Activated CD8-positive, alpha-beta memory T cell treated with anti-CD3 and anti-CD28 coated beads, Interleukin-2, amount 50 U/mL, for 24 hours (primary cell): ENCODE measurements at regions not wholly inside any gene's neighbourhood (a gene's known extent, or its start where the extent isn't known, plus 50 kb on each side); places are given as distances from the start of the nearest gene placed in this dataset.
"Not testable (repeated sequence)": the region's sequence is repeated elsewhere in the genome, so short reads cannot be mapped to it uniquely, and the experiment has no call there.

Source experiments
- DNase-seq: peaks from one replicate; pipeline ENCODE4 v3.0.0-alpha.2; 2020; ENCODE audit errors: extremely low read depth

- DNase-seq: no peak
These were observed 102.8 kb upstream of the SEC14L1 start for GRCh38 chr17:77037943-77038342.

GRCh38 chr17:77038884-77039555 is 101.7 kb upstream of the SEC14L1 start:
- DNase-seq: no peak

GRCh38 chr17:77042476-77043231 is 98.1 kb upstream of the SEC14L1 start:
- no peak for DNase-seq

GRCh38 chr17:77045441-77046041 is 95.2 kb upstream of the SEC14L1 start:
- DNase-seq: no peak

GRCh38 chr17:77049440-77049839 is 91.3 kb upstream of the SEC14L1 start:
- DNase-seq: no peak

GRCh38 chr17:77050901-77051300 is 89.9 kb upstream of the SEC14L1 start:
- not testable (repeated sequence) for DNase-seq

- no peak for DNase-seq
These were observed 85.8 kb upstream of the SEC14L1 start for GRCh38 chr17:77054936-77055335.

GRCh38 chr17:77055453-77055852 is 85.3 kb upstream of the SEC14L1 start:
- no peak for DNase-seq

GRCh38 chr17:77058016-77058415 is 82.8 kb upstream of the SEC14L1 start:
- no peak for DNase-seq

GRCh38 chr17:77061669-77062068 is 79.1 kb upstream of the SEC14L1 start:
- no peak for DNase-seq

GRCh38 chr17:77064598-77064997 is 76.2 kb upstream of the SEC14L1 start:
- no peak for DNase-seq

GRCh38 chr17:77066165-77066564 is 74.6 kb upstream of the SEC14L1 start:
- no peak for DNase-seq

- peak; percentile 5 for DNase-seq
These were observed 73.9 kb upstream of the SEC14L1 start for GRCh38 chr17:77066726-77067409.

- no peak for DNase-seq
These were observed 71.9 kb upstream of the SEC14L1 start for GRCh38 chr17:77068915-77069314.

GRCh38 chr17:77070888-77071279 is 69.9 kb upstream of the SEC14L1 start:
- DNase-seq: no peak

- no peak for DNase-seq
These were observed 68.8 kb upstream of the SEC14L1 start for GRCh38 chr17:77071925-77072490.

GRCh38 chr17:77072670-77073069 is 68.1 kb upstream of the SEC14L1 start:
- DNase-seq: no peak

GRCh38 chr17:77074681-77075080 is 66.1 kb upstream of the SEC14L1 start:
- DNase-seq: no peak

GRCh38 chr17:77076124-77076830 is 64.5 kb upstream of the SEC14L1 start:
- DNase-seq: no peak

- no peak for DNase-seq
These were observed 57.2 kb upstream of the SEC14L1 start for GRCh38 chr17:77083531-77083930.

GRCh38 chr17:77085926-77086432 is 54.8 kb upstream of the SEC14L1 start:
- DNase-seq: no peak
